ENCODE measurements at regions not wholly inside any gene's neighbourhood (a gene's known extent, or its start where the extent isn't known, plus 50 kb on each side); places are given as distances from the start of the nearest gene placed in this dataset.
"Not testable (repeated sequence)": the region's sequence is repeated elsewhere in the genome, so short reads cannot be mapped to it uniquely, and the experiment has no call there.

- not testable (repeated sequence) for TF ChIP-seq POLR2AphosphoS5 (IDR thresholded peaks at IDR 0.05; ENCODE audit: borderline replicate concordance, low read depth, low read length); EZH2 (IDR thresholded peaks at IDR 0.05); FOXP2 (optimal IDR thresholded peaks at IDR 0.05; ENCODE audit: control extremely low read depth, extremely low read length, insufficient read depth)
Measured at GRCh38 chr11:67788341-67788695, 113.9 kb upstream of the ALDH3B2 start.
